EH (cell line): ENCODE measurements at regions not wholly inside any gene's neighbourhood (a gene's known extent, or its start where the extent isn't known, plus 50 kb on each side); places are given as distances from the start of the nearest gene placed in this dataset.
"Not testable (repeated sequence)": the region's sequence is repeated elsewhere in the genome, so short reads cannot be mapped to it uniquely, and the experiment has no call there.

Source experiments
- DNase-seq: peaks from one replicate; pipeline ENCODE4 v3.0.0-alpha.2; 2015; ENCODE audit warnings: low read depth

GRCh38 chr10:33703501-33704213 lies 369.2 kb upstream of the NRP1 start:
- peak; percentile 95 for DNase-seq

- peak; percentile 23 for DNase-seq
These were observed 363.6 kb upstream of the NRP1 start for GRCh38 chr10:33698033-33698432.

- DNase-seq, result peak; percentile 25
These were observed 362.5 kb upstream of the NRP1 start for GRCh38 chr10:33697016-33697415.

GRCh38 chr10:33695536-33695935 lies 361.1 kb upstream of the NRP1 start:
- no peak for DNase-seq

GRCh38 chr10:33690536-33690935 lies 356.1 kb upstream of the NRP1 start:
- not testable (repeated sequence) for DNase-seq

GRCh38 chr10:33688506-33688905 lies 354.0 kb upstream of the NRP1 start:
- DNase-seq, result no peak

GRCh38 chr10:33684211-33684611 lies 349.7 kb upstream of the NRP1 start:
- DNase-seq, result peak; percentile 32

GRCh38 chr10:33681595-33681994 lies 347.1 kb upstream of the NRP1 start:
- no peak for DNase-seq

- no peak for DNase-seq
These were observed 345.6 kb upstream of the NRP1 start for GRCh38 chr10:33680036-33680435.

GRCh38 chr10:33676606-33677339 lies 342.3 kb upstream of the NRP1 start:
- DNase-seq, result no peak

GRCh38 chr10:33674986-33675599 lies 340.6 kb upstream of the NRP1 start:
- DNase-seq, result peak; percentile 7

GRCh38 chr10:33674491-33674890 lies 340.0 kb upstream of the NRP1 start:
- no peak for DNase-seq

- peak; percentile 55 for DNase-seq
These were observed 339.5 kb upstream of the NRP1 start for GRCh38 chr10:33673839-33674415.

GRCh38 chr10:33669904-33670303 lies 335.4 kb upstream of the NRP1 start:
- no peak for DNase-seq

- DNase-seq, result no peak
These were observed 332.4 kb upstream of the NRP1 start for GRCh38 chr10:33666686-33667480.

GRCh38 chr10:33665501-33665900 lies 331.0 kb upstream of the NRP1 start:
- DNase-seq, result no peak

- DNase-seq, result peak; percentile 9
These were observed 329.6 kb upstream of the NRP1 start for GRCh38 chr10:33664070-33664469.

- DNase-seq, result peak; percentile 94
These were observed 327.3 kb upstream of the NRP1 start for GRCh38 chr10:33661580-33662336.

- no peak for DNase-seq
These were observed 325.9 kb upstream of the NRP1 start for GRCh38 chr10:33660329-33660728.

- DNase-seq, result no peak
These were observed 323.4 kb upstream of the NRP1 start for GRCh38 chr10:33657913-33658312.
